Urinary bladder (tissue), 3 donors: ENCODE measurements at regions not wholly inside any gene's neighbourhood (a gene's known extent, or its start where the extent isn't known, plus 50 kb on each side); places are given as distances from the start of the nearest gene placed in this dataset.
"Not testable (repeated sequence)": the region's sequence is repeated elsewhere in the genome, so short reads cannot be mapped to it uniquely, and the experiment has no call there.

Experiments
- DNase-seq: peaks from one replicate; pipeline ENCODE4 v3.0.0-alpha.2; 2015; ENCODE audit errors: extremely low spot score
- H3K27ac ChIP-seq: one replicate; pipeline ENCODE4 v1.5.1; 2013; ENCODE audit warnings: low read depth, mild to moderate bottlenecking, moderate library complexity
- H3K36me3 ChIP-seq: one replicate; pipeline ENCODE4 v1.6.1; 2013; ENCODE audit warnings: mild to moderate bottlenecking, moderate library complexity; ENCODE audit not compliant: insufficient read depth
- H3K4me1 ChIP-seq: one replicate; pipeline ENCODE4 v1.6.1; 2013; ENCODE audit warnings: mild to moderate bottlenecking, moderate library complexity; ENCODE audit not compliant: insufficient read depth
- H3K4me3 ChIP-seq: one replicate; pipeline ENCODE4 v1.5.1; 2013; ENCODE audit warnings: low read depth, low read length
- WGBS: extraction: QIAGEN DNeasy Blood & Tissue Kit; methylation state at CpG from one replicate; pipeline ENCODE4 v1.1.7; 2013; 5-methylcytosine and 5-hydroxymethylcytosine counted together
- donor health status: healthy with polysubstance abuse.
- donor health status: healthy.

DNA sequence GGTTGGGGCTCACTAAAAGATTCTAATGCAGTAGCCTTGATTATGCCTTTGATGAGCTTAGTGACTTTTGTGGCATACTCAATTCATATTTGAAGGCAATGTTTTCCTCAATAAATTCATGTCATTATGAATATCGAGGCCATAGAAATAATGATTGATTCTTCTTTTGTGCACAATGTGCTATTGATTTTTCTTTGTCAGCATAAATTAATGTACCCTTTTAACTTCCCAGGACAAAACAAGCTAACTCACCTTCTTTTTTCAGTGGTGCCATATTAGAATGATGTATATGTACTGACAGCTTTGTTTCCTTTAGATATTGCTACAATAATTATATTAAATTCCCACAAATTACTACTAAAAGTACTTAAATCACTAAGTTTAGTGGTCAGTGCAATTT, 484.3 kb upstream of the HS3ST5 start:
- DNase-seq: no peak
- 88% methylated on average over 1 of the region's 1 CpG for WGBS
- H3K36me3 ChIP-seq: no peaks in the 10 kb centered on the region
- no peaks in the 10 kb centered on the region for H3K4me1 ChIP-seq
- no peak overlapping the region for H3K4me3 ChIP-seq
- no peak overlapping the region for H3K27ac ChIP-seq

GRCh38 chr6:114824409-114824808, 481.6 kb upstream of the HS3ST5 start:
- H3K4me3 ChIP-seq: no peak overlapping the region
- no peak overlapping the region for H3K27ac ChIP-seq
- H3K4me1 ChIP-seq: no peaks in the 10 kb centered on the region
- WGBS: 98% methylated on average over 1 of the region's 1 CpG
- no peak for DNase-seq
- no peaks in the 10 kb centered on the region for H3K36me3 ChIP-seq

DNA sequence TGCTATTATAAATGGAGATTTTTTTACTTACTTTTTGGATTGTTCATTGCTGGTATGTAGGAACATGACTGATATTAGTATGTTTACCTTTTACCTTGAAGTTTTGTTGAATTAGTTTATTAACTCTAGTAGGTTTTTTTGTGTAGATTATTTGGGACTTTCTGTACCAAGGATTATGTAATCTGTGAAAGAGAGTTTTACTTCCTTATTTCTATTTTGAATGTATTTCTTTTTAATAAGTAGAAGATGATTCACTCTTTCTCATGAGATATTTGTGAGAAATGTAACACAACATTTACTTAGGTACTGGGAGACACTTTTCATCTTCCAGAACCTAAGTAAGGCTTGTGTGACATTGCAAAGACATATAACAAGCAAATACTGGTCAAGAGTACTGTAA, 473.9 kb upstream of the HS3ST5 start:
- Histone ChIP-seq H3K27ac (no peak overlapping the region), H3K36me3 (no peaks in the 10 kb centered on the region), H3K4me3 (no peak overlapping the region), H3K4me1 (no peaks in the 10 kb centered on the region)
- no peak for DNase-seq

GRCh38 chr6:114810468-114810867, 467.6 kb upstream of the HS3ST5 start:
- H3K4me1 ChIP-seq: no peaks in the 10 kb centered on the region
- WGBS: 86% methylated on average over 3 of the region's 3 CpGs

DNA sequence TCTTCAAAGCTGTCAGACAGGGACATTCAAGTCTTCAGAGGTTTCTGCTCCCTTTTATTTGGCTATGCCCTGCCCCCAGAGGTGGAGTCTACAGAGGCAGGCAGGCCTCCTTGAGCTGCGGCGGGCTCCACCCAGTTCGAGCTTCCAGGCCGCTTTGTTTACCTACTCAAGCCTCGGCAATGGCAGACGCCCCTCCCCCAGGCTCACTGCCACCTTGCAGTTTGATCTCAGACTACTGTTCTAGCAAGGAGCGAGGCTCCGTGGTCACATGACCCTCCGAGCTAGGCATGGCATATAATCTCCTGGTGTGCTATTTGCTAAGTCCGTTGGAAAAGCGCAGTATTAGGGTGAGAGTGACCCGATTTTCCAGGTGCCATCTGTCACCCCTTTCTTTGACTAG, 462.6 kb upstream of the HS3ST5 start:
- not testable (repeated sequence) for H3K4me3 ChIP-seq, H3K27ac ChIP-seq, DNase-seq, H3K4me1 ChIP-seq, H3K36me3 ChIP-seq
- 91% methylated on average over 12 of the region's 12 CpGs for WGBS

More at GRCh38 chr6:114810468-114810867, 467.6 kb upstream of the HS3ST5 start:
- DNase-seq: no peak
- Histone ChIP-seq H3K4me3 (no peak overlapping the region), H3K27ac (no peak overlapping the region), H3K36me3 (no peaks in the 10 kb centered on the region)

- WGBS: 80% methylated on average over 4 of the region's 4 CpGs
- H3K27ac ChIP-seq: no peak overlapping the region
- no peak for DNase-seq
- no peak overlapping the region for H3K4me3 ChIP-seq
- H3K36me3 ChIP-seq: no peaks in the 10 kb centered on the region
- no peaks in the 10 kb centered on the region for H3K4me1 ChIP-seq
Observed at GRCh38 chr6:114796576-114796975, 453.8 kb upstream of the HS3ST5 start.

GRCh38 chr6:114793428-114793827, 450.6 kb upstream of the HS3ST5 start:
- no peaks in the 10 kb centered on the region for H3K4me1 ChIP-seq
- no peak for DNase-seq
- H3K4me3 ChIP-seq: no peak overlapping the region
- no peaks in the 10 kb centered on the region for H3K36me3 ChIP-seq
- no peak overlapping the region for H3K27ac ChIP-seq

GRCh38 chr6:114785235-114786127, 442.7 kb upstream of the HS3ST5 start:
- no peak for DNase-seq
- H3K27ac ChIP-seq: no peak overlapping the region
- peaks cover 2% of the 10 kb centered on the region for H3K36me3 ChIP-seq
- H3K4me3 ChIP-seq: no peak overlapping the region
- 81% methylated on average over 1 of the region's 1 CpG for WGBS
- H3K4me1 ChIP-seq: no peaks in the 10 kb centered on the region

DNA sequence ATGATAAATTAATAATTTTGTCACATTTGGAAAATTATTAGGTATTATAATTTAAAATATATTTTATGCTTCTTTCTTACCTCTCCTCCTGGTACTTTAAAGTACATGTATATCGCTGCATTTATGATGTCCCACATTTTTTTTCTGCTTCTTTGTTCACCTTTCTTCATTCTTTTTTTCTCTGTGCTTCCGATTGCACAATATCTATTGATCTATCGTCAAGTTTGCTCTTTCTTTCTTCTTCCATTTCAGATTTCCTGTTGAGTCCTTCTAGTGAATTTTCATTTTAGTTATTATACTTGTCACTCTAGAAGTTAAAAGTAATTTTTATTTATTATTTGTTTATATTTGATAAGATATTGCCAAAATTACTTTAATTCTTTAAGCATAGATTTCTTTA, 441.0 kb upstream of the HS3ST5 start:
- no peaks in the 10 kb centered on the region for H3K4me1 ChIP-seq
- H3K27ac ChIP-seq: no peak overlapping the region
- H3K4me3 ChIP-seq: no peak overlapping the region
- H3K36me3 ChIP-seq: peaks cover 2% of the 10 kb centered on the region
- no peak for DNase-seq
- 75% methylated on average over 3 of the region's 3 CpGs for WGBS

DNA sequence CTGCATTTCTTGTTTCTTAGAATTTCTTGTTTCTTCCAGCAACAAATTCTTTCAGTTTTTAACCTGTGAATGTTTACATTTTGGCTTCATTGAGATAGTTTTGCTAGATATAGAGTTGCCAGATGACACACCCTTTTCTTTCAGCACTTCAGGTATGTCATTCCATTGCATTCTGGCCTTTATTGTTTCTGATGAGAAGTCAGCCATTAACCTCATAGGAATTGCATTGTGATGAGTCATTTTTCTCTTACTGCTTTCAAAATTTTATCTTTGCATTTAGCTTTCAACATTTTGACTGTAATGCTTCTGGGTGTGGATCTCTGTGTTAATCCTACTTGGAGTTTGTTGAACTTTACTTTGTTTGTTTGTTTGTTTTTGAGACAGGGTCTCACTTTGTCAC, 440.3 kb upstream of the HS3ST5 start:
- Histone ChIP-seq H3K36me3 (peaks cover under 1% of the 10 kb centered on the region), H3K4me1 (no peaks in the 10 kb centered on the region), H3K4me3 (no peak overlapping the region), H3K27ac (peak overlapping the region; percentile 23)
- no peak for DNase-seq

GRCh38 chr6:114764866-114765265, 422.0 kb upstream of the HS3ST5 start:
- DNase-seq: no peak
- 87% methylated on average over 2 of the region's 2 CpGs for WGBS
- H3K27ac ChIP-seq: no peak overlapping the region

DNA sequence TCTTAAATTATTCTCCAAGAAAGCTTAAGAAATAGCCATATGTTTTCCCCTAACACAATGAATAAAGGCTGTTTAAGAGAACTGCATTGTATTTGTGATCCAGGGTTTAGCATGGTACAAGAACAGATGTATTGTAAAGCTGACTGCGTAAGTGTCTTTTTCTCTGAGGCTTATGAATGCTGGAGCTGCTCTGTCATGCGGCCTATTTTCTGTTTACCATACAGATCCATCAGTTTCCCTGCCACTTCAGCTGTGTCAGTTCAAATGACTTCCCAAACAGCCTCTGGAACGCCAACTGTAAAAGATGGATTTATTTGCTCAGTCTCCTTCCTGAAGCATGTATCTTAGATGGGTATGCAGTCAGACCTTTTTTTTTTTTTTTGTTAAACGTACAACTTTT, 419.3 kb upstream of the HS3ST5 start:
- no peak for DNase-seq
- H3K4me1 ChIP-seq: no peaks in the 10 kb centered on the region
- H3K36me3 ChIP-seq: no peaks in the 10 kb centered on the region
- 50% methylated on average over 4 of the region's 4 CpGs for WGBS
- H3K27ac ChIP-seq: no peak overlapping the region
- H3K4me3 ChIP-seq: no peak overlapping the region

More at GRCh38 chr6:114764866-114765265, 422.0 kb upstream of the HS3ST5 start:
- Histone ChIP-seq H3K4me1 (no peaks in the 10 kb centered on the region), H3K4me3 (no peak overlapping the region), H3K36me3 (no peaks in the 10 kb centered on the region)

- Histone ChIP-seq H3K4me1 (no peaks in the 10 kb centered on the region), H3K27ac (no peak overlapping the region), H3K36me3 (no peaks in the 10 kb centered on the region), H3K4me3 (no peak overlapping the region)
- DNase-seq: no peak
- WGBS: 23% methylated on average over 6 of the region's 6 CpGs
Observed at GRCh38 chr6:114747995-114748625, 405.3 kb upstream of the HS3ST5 start.

GRCh38 chr6:114740547-114740946, 397.7 kb upstream of the HS3ST5 start:
- no peak for DNase-seq
- 75% methylated on average over 2 of the region's 2 CpGs for WGBS
- no peaks in the 10 kb centered on the region for H3K4me1 ChIP-seq
- no peak overlapping the region for H3K4me3 ChIP-seq
- no peaks in the 10 kb centered on the region for H3K36me3 ChIP-seq
- no peak overlapping the region for H3K27ac ChIP-seq
